T-helper 1 cell treated with Interleukin-12 subunit alpha and Interleukin-12 subunit beta and Interleukin-4 antibody, amounts not matched to agents 30 μg/mL and 1 μg/mL, for 36 hours (primary cell): ENCODE measurements at regions not wholly inside any gene's neighbourhood (a gene's known extent, or its start where the extent isn't known, plus 50 kb on each side); places are given as distances from the start of the nearest gene placed in this dataset.
"Not testable (repeated sequence)": the region's sequence is repeated elsewhere in the genome, so short reads cannot be mapped to it uniquely, and the experiment has no call there.

Source experiments
- H3K27ac Mint-ChIP-seq: one replicate; pipeline ENCODE4 v1.8.0; 2021; ENCODE audit warnings: mild to moderate bottlenecking, mixed read lengths
- H3K27me3 Mint-ChIP-seq: one replicate; pipeline ENCODE4 v1.8.0; 2021; ENCODE audit warnings: low read depth, mixed read lengths
- H3K36me3 Mint-ChIP-seq: one replicate; pipeline ENCODE4 v1.8.0; 2021; ENCODE audit warnings: low read depth, mixed read lengths
- H3K4me1 Mint-ChIP-seq: one replicate; pipeline ENCODE4 v1.8.0; 2021; ENCODE audit warnings: low read depth, mixed read lengths
- H3K4me3 Mint-ChIP-seq: one replicate; pipeline ENCODE4 v1.8.0; 2021; ENCODE audit warnings: mild to moderate bottlenecking, moderate library complexity, mixed read lengths
- H3K9me3 Mint-ChIP-seq: one replicate; pipeline ENCODE4 v1.8.0; 2021; ENCODE audit warnings: mixed read lengths

DNA sequence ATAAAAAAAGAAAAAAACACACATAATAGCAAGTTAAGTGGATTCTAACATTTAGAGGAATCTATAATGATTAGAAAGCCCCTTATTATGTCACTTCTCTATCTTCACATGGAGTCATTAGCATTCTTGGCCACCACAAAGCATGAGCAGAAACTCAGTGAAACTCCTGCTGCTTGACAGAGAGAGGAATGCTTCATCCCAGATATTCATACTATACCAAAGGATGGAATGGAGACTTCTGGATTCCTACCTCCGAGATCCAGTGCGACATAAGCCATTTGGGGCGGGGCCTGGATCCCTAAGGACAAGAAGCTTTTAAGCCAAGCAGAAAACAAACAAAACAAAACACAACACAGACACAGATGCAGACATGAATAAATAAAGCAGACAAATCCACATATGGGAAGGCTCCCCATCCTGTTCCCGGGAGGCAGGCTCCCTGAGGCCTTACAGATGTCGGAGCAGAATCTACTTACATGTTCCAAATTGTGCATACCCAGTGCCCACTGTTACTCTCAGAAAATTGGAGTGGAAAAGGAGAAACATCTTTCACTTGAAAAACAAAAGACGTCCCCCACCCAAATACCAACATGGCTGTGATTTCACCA, 727.3 kb downstream of the MAFB start:
- Mint-ChIP-seq H3K27ac (no peak overlapping the region), H3K27me3 (no peaks in the 10 kb centered on the region), H3K9me3 (no peaks in the 10 kb centered on the region), H3K4me1 (no peaks in the 10 kb centered on the region), H3K4me3 (no peak overlapping the region), H3K36me3 (no peaks in the 10 kb centered on the region)

DNA sequence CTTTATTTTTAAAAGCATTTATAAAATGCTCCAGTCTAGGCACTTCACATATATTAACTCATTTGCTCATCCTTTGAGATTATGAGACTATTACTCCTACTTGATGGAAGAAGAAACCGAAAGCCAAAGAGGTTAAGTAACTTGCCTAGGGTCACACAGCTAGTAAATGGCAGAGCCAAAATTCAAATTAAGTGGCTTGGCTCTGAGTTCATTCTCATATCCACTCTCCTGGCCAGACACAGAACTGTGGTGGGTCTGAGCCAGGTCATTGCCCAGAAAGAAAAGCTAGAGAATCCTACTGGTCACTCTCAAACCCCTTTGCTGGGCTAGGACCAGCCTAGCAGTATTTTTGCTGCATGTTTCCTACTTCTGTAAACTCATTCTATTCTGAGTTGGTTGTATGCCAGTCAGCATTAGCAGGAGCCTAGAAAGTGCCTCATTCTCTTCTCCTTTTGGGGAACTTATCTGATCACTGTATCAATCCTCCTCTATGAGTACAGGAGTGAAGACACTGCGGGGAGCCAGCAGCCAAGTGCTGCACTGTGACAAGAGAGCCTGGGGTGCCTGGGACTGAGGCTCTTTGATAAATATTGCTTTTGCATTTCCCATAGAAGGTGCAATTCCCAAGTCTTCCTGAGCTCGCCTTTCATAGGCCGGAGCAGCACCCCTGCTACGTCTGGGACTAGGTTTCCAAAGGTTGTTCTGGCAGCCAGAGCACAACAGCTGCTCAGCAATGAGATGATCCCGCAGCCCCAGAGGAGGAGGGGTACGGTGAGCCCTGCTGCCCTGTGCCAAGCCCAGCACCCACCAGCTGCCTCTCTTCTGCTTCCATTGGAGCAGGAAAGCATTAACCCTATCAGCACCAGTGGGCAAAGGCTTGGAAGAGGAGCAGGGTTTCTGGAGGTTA, 728.3 kb downstream of the MAFB start:
- Mint-ChIP-seq H3K4me3 (no peak overlapping the region), H3K36me3 (no peaks in the 10 kb centered on the region), H3K9me3 (no peaks in the 10 kb centered on the region), H3K4me1 (no peaks in the 10 kb centered on the region), H3K27ac (no peak overlapping the region), H3K27me3 (no peaks in the 10 kb centered on the region)

DNA sequence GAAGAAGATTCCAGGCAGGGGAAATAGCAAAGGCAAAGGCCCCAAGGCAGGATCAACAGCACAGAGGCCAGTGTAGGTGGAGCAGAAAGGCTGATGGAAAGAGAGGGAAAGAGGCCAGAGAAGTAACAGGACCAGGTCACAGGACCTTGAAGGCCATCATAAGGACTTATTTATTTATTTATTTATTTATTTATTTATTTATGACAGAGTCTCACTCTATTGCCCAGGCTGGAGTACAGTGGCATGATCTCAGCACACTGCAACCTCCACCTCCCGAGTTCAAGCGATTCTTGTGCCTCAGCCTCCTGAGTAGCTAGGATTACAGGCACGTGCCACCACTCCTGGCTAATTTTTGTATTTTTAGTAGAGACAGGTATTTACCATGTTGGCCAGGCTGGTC, 731.1 kb downstream of the MAFB start:
- not testable (repeated sequence) for H3K36me3 Mint-ChIP-seq, H3K4me3 Mint-ChIP-seq, H3K27ac Mint-ChIP-seq, H3K27me3 Mint-ChIP-seq, H3K9me3 Mint-ChIP-seq, H3K4me1 Mint-ChIP-seq

GRCh38 chr20:39954621-39955020, 734.4 kb downstream of the MAFB start:
- Mint-ChIP-seq H3K27me3 (no peaks in the 10 kb centered on the region), H3K27ac (no peak overlapping the region), H3K4me3 (no peak overlapping the region), H3K4me1 (no peaks in the 10 kb centered on the region), H3K36me3 (no peaks in the 10 kb centered on the region), H3K9me3 (no peaks in the 10 kb centered on the region)

- no peak overlapping the region for H3K27ac Mint-ChIP-seq
- H3K9me3 Mint-ChIP-seq: no peaks in the 10 kb centered on the region
- no peaks in the 10 kb centered on the region for H3K4me1 Mint-ChIP-seq
- no peaks in the 10 kb centered on the region for H3K27me3 Mint-ChIP-seq
- H3K36me3 Mint-ChIP-seq: no peaks in the 10 kb centered on the region
- no peak overlapping the region for H3K4me3 Mint-ChIP-seq
Measured at GRCh38 chr20:39946931-39947330, 742.1 kb downstream of the MAFB start.

- no peak overlapping the region for H3K4me3 Mint-ChIP-seq
- no peaks in the 10 kb centered on the region for H3K9me3 Mint-ChIP-seq
- no peaks in the 10 kb centered on the region for H3K27me3 Mint-ChIP-seq
- H3K4me1 Mint-ChIP-seq: no peaks in the 10 kb centered on the region
- H3K36me3 Mint-ChIP-seq: no peaks in the 10 kb centered on the region
- H3K27ac Mint-ChIP-seq: no peak overlapping the region
Measured at GRCh38 chr20:39946053-39946810, 742.8 kb downstream of the MAFB start.

DNA sequence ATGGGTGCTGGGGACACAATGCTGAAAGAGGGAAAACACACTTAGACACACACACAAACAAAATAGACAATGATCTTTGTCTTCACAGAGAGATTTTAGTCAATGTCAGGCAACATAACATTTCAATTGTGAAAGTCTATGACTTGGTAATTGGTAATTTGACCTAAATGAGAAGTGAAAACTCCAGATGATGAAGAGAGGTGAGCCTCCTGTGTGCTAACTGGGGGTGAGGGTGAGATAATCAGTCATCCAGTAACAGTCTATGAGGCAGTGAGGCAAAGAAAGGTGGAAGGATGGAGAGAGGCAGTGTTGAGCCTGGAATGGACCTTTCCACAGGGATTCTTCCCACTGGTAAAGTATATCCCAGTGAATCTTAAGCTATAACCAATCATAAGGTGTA, 744.2 kb downstream of the MAFB start:
- no peak overlapping the region for H3K27ac Mint-ChIP-seq
- no peaks in the 10 kb centered on the region for H3K9me3 Mint-ChIP-seq
- H3K4me3 Mint-ChIP-seq: no peak overlapping the region
- H3K27me3 Mint-ChIP-seq: no peaks in the 10 kb centered on the region
- no peaks in the 10 kb centered on the region for H3K4me1 Mint-ChIP-seq
- no peaks in the 10 kb centered on the region for H3K36me3 Mint-ChIP-seq

DNA sequence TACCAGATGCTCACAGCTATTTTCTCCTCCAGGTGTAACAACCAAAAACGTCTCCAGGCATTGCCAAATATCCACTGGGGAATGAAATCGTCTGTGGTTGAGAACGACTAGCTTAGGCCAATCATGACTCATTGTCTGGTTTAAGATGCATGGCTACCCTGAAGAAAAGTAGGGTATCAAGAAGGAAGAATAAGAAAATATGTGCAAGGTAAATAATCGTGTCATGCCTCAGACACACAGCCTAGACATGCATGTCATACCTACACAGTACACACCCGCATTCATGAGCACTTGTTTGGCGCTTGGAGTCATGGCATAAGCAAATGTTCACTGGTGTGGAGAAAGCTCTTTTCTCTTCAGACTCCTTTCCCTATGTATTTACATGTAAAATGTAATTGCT, 745.7 kb downstream of the MAFB start:
- Mint-ChIP-seq H3K4me1 (no peaks in the 10 kb centered on the region), H3K36me3 (no peaks in the 10 kb centered on the region), H3K27me3 (no peaks in the 10 kb centered on the region), H3K9me3 (no peaks in the 10 kb centered on the region), H3K27ac (no peak overlapping the region), H3K4me3 (no peak overlapping the region)

- no peak overlapping the region for H3K4me3 Mint-ChIP-seq
- no peaks in the 10 kb centered on the region for H3K9me3 Mint-ChIP-seq
- H3K27ac Mint-ChIP-seq: no peak overlapping the region
- H3K4me1 Mint-ChIP-seq: no peaks in the 10 kb centered on the region
- no peaks in the 10 kb centered on the region for H3K27me3 Mint-ChIP-seq
- H3K36me3 Mint-ChIP-seq: no peaks in the 10 kb centered on the region
Measured at GRCh38 chr20:39941245-39941644, 747.8 kb downstream of the MAFB start.

DNA sequence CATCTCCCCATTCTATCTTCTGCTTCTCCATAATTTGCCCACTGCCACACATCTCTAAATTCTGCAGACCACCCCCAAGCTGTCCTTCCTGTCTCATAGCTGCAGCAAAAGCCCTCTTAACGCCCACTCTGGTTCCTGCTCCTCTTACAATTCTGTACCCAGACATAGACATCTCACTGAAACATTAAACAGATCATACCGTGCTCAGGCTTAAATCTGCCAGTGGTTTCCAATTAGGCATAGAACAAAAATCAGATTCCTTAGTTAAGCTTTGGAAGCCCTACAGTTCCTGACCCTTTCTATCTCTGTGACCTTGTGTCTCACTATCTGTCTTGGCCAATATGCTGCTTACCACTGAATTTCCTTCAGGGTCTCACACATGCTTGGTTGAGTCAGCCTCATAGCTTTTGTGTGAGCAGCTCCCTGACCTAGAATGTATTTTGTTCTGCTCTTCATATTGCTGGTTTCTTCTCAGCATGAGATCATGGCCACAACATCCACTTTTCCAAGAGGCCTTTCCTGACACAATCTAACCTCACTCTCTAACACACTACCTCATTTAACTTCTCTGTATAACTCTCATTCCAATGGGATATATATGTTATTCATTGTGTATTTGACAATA, 749.7 kb downstream of the MAFB start:
- H3K36me3 Mint-ChIP-seq: no peaks in the 10 kb centered on the region
- no peak overlapping the region for H3K4me3 Mint-ChIP-seq
- no peaks in the 10 kb centered on the region for H3K9me3 Mint-ChIP-seq
- H3K4me1 Mint-ChIP-seq: no peaks in the 10 kb centered on the region
- no peak overlapping the region for H3K27ac Mint-ChIP-seq
- H3K27me3 Mint-ChIP-seq: no peaks in the 10 kb centered on the region

- H3K27ac Mint-ChIP-seq: no peak overlapping the region
- no peak overlapping the region for H3K4me3 Mint-ChIP-seq
- H3K9me3 Mint-ChIP-seq: no peaks in the 10 kb centered on the region
- no peaks in the 10 kb centered on the region for H3K4me1 Mint-ChIP-seq
- no peaks in the 10 kb centered on the region for H3K27me3 Mint-ChIP-seq
- H3K36me3 Mint-ChIP-seq: no peaks in the 10 kb centered on the region
Measured at GRCh38 chr20:39936401-39936800, 752.6 kb downstream of the MAFB start.

DNA sequence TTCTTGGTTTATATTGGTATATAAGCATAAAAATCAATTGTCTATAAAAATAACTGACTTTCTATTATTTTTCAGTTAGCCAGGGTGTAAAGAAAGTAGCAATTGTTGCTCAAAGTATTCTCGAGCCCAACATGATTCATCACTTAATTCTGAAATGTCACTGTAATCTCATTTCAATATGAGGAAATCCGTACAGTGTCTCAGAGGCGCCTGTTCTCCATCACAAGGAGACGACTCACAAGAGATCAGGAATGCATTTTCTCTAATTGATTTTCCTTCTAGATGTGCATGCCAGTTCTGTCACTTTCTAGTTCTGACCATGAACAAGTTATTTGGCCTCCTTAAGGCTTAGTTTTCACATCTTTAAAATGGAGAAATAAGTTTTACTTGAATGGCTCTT, 753.1 kb downstream of the MAFB start:
- H3K27ac Mint-ChIP-seq: no peak overlapping the region
- no peaks in the 10 kb centered on the region for H3K4me1 Mint-ChIP-seq
- H3K4me3 Mint-ChIP-seq: no peak overlapping the region
- H3K9me3 Mint-ChIP-seq: no peaks in the 10 kb centered on the region
- H3K36me3 Mint-ChIP-seq: no peaks in the 10 kb centered on the region
- no peaks in the 10 kb centered on the region for H3K27me3 Mint-ChIP-seq

GRCh38 chr20:39916236-39916765, 772.7 kb downstream of the MAFB start:
- Mint-ChIP-seq H3K4me1 (no peaks in the 10 kb centered on the region), H3K27me3 (no peaks in the 10 kb centered on the region), H3K36me3 (no peaks in the 10 kb centered on the region), H3K27ac (no peak overlapping the region), H3K9me3 (no peaks in the 10 kb centered on the region), H3K4me3 (no peak overlapping the region)

- no peak overlapping the region for H3K27ac Mint-ChIP-seq
- H3K9me3 Mint-ChIP-seq: no peaks in the 10 kb centered on the region
- no peak overlapping the region for H3K4me3 Mint-ChIP-seq
- no peaks in the 10 kb centered on the region for H3K27me3 Mint-ChIP-seq
- no peaks in the 10 kb centered on the region for H3K4me1 Mint-ChIP-seq
- H3K36me3 Mint-ChIP-seq: no peaks in the 10 kb centered on the region
Measured at GRCh38 chr20:39913274-39913673, 775.8 kb downstream of the MAFB start.
